Astrocyte of the cerebellum (primary cell): ENCODE measurements at regions not wholly inside any gene's neighbourhood (a gene's known extent, or its start where the extent isn't known, plus 50 kb on each side); places are given as distances from the start of the nearest gene placed in this dataset.

Source experiments
- DNase-seq: peaks from one replicate; pipeline ENCODE4 v3.0.0-alpha.2; 2011; ENCODE audit warnings: low read depth
- H3K4me3 ChIP-seq: 2 replicates; pipeline ENCODE4 v1.5.1; 2011; ENCODE audit warnings: mild to moderate bottlenecking, low read depth, low read length, moderate library complexity
- in situ Hi-C: cut with HindIII; loops from 2 replicates; pipeline ENCODE4 v1.10.0; 2017; ENCODE audit warnings: low sequenced_read_pairs
- TF ChIP-seq, protein P1 (sequence below): IDR thresholded peaks from 2 replicates; pipeline ENCODE4 v1.5.1; 2012; ENCODE audit warnings: low read length, low read depth, moderate library complexity, mild to moderate bottlenecking; ENCODE audit errors: missing control alignments

DNA sequence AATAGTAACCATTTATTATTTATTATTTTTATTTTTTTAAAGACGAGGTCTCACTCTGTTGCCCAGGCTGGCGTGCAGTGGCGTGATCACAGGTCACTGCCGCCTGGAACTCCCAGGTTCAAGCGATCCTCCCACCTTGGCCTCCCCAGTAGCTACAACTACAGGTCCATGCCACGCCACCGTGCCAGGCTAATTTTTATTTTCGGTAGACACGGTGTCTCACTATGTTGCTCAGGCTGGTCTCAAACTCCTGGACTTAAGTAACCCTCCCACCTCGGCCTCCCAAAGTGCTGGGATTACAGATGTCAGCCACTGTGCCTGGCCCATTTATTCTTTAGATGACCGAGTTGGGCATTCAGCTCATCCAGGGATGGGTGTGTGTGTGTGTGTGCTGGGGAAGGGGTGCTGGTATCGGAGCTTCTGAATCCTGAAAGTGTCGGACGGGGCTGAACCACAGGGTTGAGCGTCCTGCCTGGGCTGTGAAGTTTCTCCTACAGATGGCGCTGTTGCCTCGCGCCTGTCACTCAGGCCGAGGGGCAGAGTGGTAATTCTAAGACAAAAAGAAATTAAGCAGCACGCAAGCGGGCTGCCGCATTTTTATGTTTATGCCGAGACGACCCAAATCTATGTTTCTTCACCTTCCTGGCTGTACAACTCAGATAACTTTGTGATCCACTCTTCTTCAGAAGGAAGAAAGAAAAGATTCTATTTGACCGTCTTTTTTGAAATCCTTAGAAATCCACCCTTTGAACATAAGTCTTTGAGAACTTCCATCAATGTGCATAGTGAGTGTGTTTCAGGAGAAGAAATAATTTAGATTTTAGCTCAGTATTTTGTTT lies 252.8 kb downstream of the CDH26 start:
- H3K4me3 ChIP-seq = no peak overlapping the region
- in situ Hi-C loops = loop anchor here (25.0 kb wide), 1 partner anchor 1026 kb away; no protein-coding TSS in a partner anchor
- DNase-seq = peak; percentile 27
- TF ChIP-seq, protein P1, sequence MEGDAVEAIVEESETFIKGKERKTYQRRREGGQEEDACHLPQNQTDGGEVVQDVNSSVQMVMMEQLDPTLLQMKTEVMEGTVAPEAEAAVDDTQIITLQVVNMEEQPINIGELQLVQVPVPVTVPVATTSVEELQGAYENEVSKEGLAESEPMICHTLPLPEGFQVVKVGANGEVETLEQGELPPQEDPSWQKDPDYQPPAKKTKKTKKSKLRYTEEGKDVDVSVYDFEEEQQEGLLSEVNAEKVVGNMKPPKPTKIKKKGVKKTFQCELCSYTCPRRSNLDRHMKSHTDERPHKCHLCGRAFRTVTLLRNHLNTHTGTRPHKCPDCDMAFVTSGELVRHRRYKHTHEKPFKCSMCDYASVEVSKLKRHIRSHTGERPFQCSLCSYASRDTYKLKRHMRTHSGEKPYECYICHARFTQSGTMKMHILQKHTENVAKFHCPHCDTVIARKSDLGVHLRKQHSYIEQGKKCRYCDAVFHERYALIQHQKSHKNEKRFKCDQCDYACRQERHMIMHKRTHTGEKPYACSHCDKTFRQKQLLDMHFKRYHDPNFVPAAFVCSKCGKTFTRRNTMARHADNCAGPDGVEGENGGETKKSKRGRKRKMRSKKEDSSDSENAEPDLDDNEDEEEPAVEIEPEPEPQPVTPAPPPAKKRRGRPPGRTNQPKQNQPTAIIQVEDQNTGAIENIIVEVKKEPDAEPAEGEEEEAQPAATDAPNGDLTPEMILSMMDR = peak; percentile 96

GRCh38 chr20:60211618-60212463 lies 253.6 kb downstream of the CDH26 start:
- in situ Hi-C loops = loop anchor here (25.0 kb wide), 1 partner anchor 1025 kb away; no protein-coding TSS in a partner anchor

GRCh38 chr20:60212695-60213094 lies 254.5 kb downstream of the CDH26 start:
- TF ChIP-seq, protein P1 = no peak
- DNase-seq = no peak
- no peak overlapping the region for H3K4me3 ChIP-seq
- in situ Hi-C loops = loop anchor here (25.0 kb wide), 1 partner anchor 1025 kb away; no protein-coding TSS in a partner anchor

More at GRCh38 chr20:60211618-60212463, 253.6 kb downstream of the CDH26 start:
- TF ChIP-seq, protein P1 = no peak
- no peak overlapping the region for H3K4me3 ChIP-seq
- no peak for DNase-seq

DNA sequence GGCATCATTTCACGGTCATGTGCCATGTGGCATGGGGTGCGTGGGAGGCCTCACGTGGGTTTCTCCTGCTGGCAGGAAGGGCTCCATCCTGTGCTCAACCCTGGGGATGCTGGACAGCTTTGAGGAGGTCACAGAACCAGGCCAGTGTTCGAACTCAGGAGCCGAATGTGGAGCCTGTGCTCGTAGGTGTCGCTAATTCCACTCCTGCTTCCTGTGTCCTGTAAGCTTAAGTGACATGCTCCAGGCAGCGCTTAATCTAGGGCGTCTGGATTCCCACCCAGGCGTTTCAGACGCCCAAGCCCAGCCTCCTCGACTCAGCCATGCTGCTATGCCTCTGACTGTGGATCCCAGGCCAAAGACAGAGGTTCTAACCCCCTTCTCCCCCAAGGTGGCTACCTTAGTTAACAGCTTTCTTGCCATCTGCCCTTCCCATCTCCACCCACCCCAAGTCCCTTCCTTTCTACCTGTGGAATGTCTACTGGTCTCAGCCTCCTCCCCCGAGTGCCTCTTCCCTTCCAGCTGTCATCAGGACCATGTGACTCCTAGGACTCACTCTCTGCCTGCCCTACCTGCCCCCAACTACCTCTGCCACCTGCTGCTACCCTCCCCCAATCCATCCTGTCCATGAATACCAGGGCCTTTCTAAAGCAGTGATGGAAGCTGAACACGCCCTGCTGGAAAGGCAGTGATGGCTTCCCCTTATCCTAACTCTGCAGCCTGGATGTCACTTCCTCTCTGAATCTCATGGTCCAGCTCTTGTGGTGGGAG lies 255.1 kb downstream of the CDH26 start:
- TF ChIP-seq, protein P1 = no peak
- H3K4me3 ChIP-seq = no peak overlapping the region
- no peak for DNase-seq
- in situ Hi-C loops = loop anchor here (25.0 kb wide), 1 partner anchor 1024 kb away; no protein-coding TSS in a partner anchor

DNA sequence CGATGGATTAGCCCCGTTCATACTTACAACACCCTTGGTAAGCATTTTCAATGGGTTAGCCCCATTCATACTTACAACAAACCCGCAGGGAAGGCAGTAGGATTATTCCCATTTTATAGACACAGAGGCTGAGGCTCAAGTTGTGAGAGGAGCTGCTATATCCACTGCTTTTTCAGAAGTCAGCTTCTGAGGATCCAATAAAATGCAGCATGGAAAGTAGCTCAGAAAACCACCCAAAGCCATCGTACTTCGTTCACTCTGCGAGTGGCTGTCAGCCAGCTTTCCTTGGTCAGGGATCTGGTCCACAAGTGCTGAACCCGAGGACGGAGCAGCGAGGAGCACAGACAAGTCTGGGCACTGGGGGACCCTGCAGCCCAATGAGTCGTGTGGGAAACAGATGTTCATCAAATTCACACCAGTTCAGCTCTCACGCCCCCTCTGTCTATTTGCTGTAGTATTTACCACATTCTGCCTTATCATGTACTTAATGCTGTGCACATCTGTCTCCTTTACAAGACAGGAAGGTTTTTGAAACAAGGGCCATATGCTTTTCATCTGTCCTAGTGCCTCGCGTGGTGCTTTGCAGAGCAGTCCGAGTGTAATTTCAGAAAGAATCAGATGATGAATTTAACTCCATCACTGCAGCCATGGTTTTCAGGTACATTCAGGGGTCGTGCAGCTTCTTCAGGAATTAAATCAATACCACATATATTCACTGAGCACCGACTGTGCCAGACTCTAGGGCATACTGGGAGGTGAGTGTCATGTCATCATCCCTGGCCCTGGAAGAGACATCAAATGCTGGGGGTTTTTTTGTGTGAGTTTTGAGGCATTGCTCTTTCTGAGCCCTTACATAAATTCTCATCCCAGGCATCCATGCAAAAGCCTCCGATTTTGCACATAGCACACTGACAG lies 256.9 kb downstream of the CDH26 start:
- in situ Hi-C loops = loop anchor here (25.0 kb wide), 1 partner anchor 1022 kb away; no protein-coding TSS in a partner anchor
- DNase-seq = no peak
- no peak overlapping the region for H3K4me3 ChIP-seq
- TF ChIP-seq, protein P1 = no peak
